Right lobe of liver (tissue), 6 donors: ENCODE measurements at regions not wholly inside any gene's neighbourhood (a gene's known extent, or its start where the extent isn't known, plus 50 kb on each side); places are given as distances from the start of the nearest gene placed in this dataset.
"Not testable (repeated sequence)": the region's sequence is repeated elsewhere in the genome, so short reads cannot be mapped to it uniquely, and the experiment has no call there.

ENCODE experiments used
- ATAC-seq, 4 donors: fragments of 200-7000 bp; cut with Tn5 transposase; one replicate each; pipeline ENCODE4 v1.9.1; 2020; ENCODE audit warnings: mild to moderate bottlenecking in 4 of 4, moderate library complexity in 4 of 4
- DNase-seq, 3 donors: peaks; one replicate each; pipeline ENCODE4 v3.0.0-alpha.2; 2020
- H3K27ac ChIP-seq, 3 donors: fragments of 200-600 bp; one replicate each; pipeline ENCODE4 v1.8.0; 2022
- H3K27me3 ChIP-seq, 2 donors: fragments of 200-600 bp; one replicate each; pipeline ENCODE4 v1.8.0; 2022
- H3K36me3 ChIP-seq, 4 donors: fragments of 200-600 bp; sonication (generic) in 1 of 4; one replicate each; pipeline versions ENCODE4 v1.5.1 to v1.8.0; 2017 to 2022; ENCODE audit warnings: control low read depth in 1 of 4
- H3K4me1 ChIP-seq, 4 donors: fragments of 200-600 bp; sonication (generic) in 1 of 4; one replicate each; pipeline versions ENCODE4 v1.5.1 to v1.8.0; 2017 to 2022; ENCODE audit warnings: control low read depth in 1 of 4
- H3K4me3 ChIP-seq, 3 donors: fragments of 200-600 bp; one replicate each; pipeline ENCODE4 v1.8.0; 2022
- H3K9me3 ChIP-seq, 4 donors: fragments of 200-600 bp; sonication (generic) in 1 of 4; one replicate each; pipeline versions ENCODE4 v1.5.1 to v1.8.0; 2017 to 2022; ENCODE audit warnings: control low read depth in 1 of 4
- CTCF ChIP-seq, 4 donors: fragments of 200-600 bp in 3 of 4; fragments of 450-650 bp in 1 of 4; IDR thresholded peaks; one replicate each; pipeline versions ENCODE4 v1.5.1 to v1.8.0; 2016 to 2022; ENCODE audit warnings: antibody characterized with exemption in 4 of 4, mild to moderate bottlenecking in 2 of 4
- POLR2A ChIP-seq: fragments of 450-650 bp; IDR thresholded peaks from one replicate; pipeline ENCODE4 v1.6.1; 2017; ENCODE audit warnings: antibody characterized with exemption, mild to moderate bottlenecking
- WGBS: methylation state at CpG from one replicate; pipeline ENCODE4 v1.1.6; 2018; ENCODE audit warnings: low coverage, low lambda C conversion rate; ENCODE audit not compliant: insufficient coverage; ENCODE audit errors: missing lambda C conversion rate; 5-methylcytosine and 5-hydroxymethylcytosine counted together
- intact Hi-C, 2 donors: fragments of 100-400 bp; cut with DNase I; formaldehyde crosslinking; loops; one replicate each; pipeline versions ENCODE4 v1.11.2 to v1.14.1; 2022
- donor health status: DM: no; HTN: yes; CAD: no.
- donor health status: DM: no; HTN: no; CAD: no.
- donor health status: DM: no; HTN: no; CAD: no.
- donor health status: DM: no; HTN: yes; CAD: no.
- donor health status: DM: no; HTN: yes; CAD: no.

DNA sequence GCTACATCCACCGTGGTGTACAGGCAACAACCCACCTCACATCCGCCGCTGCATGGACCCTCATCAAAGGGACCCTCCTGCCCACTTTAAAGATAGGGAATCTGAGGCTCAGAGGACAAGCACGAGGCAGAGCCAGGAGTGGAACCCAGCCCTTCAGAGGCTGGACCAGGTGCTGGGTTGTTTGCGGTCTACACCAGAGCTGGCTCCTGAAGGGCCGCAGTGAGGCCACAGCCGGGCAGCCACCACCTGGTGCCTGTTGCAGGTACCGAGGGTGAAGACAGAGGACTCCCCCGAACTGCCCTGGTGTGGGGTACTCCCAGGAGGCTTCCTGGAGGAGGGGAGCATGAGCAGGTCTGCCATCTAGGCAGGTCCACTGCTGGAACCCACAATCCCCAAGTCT is 78.8 kb downstream of the DHCR7 start:
- TF ChIP-seq CTCF (IDR thresholded peaks at IDR 0.05): no peak
- TF ChIP-seq POLR2A: no peak
- Histone ChIP-seq H3K36me3 (no peaks in the 10 kb centered on the region), H3K9me3 (no peaks in the 10 kb centered on the region), H3K27ac (no peak overlapping the region), H3K4me1 (peaks cover 0 to under 1% (median 0%) of the 10 kb centered on the region in 4 donors), H3K27me3 (no peaks in the 10 kb centered on the region), H3K4me3 (no peak overlapping the region)
- intact Hi-C loops: no loop called here
- no peak for ATAC-seq
- WGBS: 50% methylated on average over 1 of the region's 9 CpGs
- no peak for DNase-seq

GRCh38 chr11:71368966-71369365 is 79.2 kb downstream of the DHCR7 start:
- H3K9me3 ChIP-seq: no peaks in the 10 kb centered on the region
- no peaks in the 10 kb centered on the region for H3K27me3 ChIP-seq
- H3K4me1 ChIP-seq: peaks cover 0 to 5% (median 0%) of the 10 kb centered on the region in 4 donors
- DNase-seq (no peak), ATAC-seq (no peak)
- no CpG with 5 or more reads among the region's 15 CpGs for WGBS
- TF ChIP-seq POLR2A (no peak), CTCF (IDR thresholded peaks at IDR 0.05) (no peak)
- H3K36me3 ChIP-seq: no peaks in the 10 kb centered on the region
- no peak overlapping the region for H3K27ac ChIP-seq
- no peak overlapping the region for H3K4me3 ChIP-seq
- intact Hi-C loops: no loop called here

- Histone ChIP-seq H3K36me3 (no peaks in the 10 kb centered on the region), H3K27me3 (no peaks in the 10 kb centered on the region), H3K27ac (no peak overlapping the region), H3K4me3 (no peak overlapping the region), H3K4me1 (peaks cover 0 to 8% (median 0%) of the 10 kb centered on the region in 4 donors), H3K9me3 (no peaks in the 10 kb centered on the region)
- TF ChIP-seq POLR2A (no peak), CTCF (IDR thresholded peaks at IDR 0.05) (no peak)
- DNase-seq (no peak), ATAC-seq (no peak)
- intact Hi-C loops: no loop called here
- WGBS: no CpG with 5 or more reads among the region's 12 CpGs
Observed at GRCh38 chr11:71367756-71368155, 80.4 kb downstream of the DHCR7 start.

DNA sequence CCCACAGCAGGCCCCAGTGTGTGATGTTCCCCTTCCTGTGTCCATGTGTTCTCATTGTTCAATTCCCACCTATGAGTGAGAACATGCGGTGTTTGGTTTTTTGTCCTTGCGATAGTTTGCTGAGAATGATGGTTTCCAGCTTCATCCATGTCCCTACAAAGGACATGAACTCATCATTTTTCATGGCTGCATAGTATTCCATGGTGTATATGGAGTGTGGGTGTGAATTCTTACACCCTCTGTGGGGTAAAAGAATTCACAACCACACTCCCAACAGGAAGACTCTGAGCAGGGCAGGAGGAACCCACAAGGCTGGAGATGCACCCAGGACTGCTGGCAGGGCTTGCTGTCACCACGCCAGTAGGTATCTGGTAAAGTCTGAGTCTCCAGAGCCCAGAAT is 80.9 kb downstream of the DHCR7 start:
- no CpG with 5 or more reads among the region's 3 CpGs for WGBS
- intact Hi-C loops: not testable (repeated sequence)

DNA sequence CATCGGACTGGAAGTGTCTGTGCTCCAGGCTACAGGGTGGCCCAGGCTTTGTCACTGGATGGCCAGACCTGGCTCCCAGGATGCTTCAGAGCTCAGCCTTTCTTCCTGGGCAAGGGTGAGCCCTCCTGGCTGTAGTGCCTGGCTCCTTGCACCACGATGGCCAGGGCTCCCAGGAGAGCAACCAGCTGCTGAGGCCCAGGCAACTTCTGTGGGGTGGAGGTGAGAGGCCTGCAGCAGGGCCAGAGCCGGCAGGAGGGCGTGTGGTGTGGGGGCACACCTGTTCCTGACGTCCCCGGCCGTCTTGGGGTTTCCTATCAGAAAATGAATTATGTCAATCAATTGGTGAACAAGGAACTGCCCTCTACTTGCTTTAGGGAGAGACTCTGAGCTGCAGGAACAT is 82.1 kb downstream of the DHCR7 start:
- no peaks in the 10 kb centered on the region for H3K9me3 ChIP-seq
- intact Hi-C loops: no loop called here
- H3K4me3 ChIP-seq: no peak overlapping the region
- TF ChIP-seq POLR2A (no peak), CTCF (IDR thresholded peaks at IDR 0.05) (no peak)
- DNase-seq (no peak), ATAC-seq (no peak)
- H3K27me3 ChIP-seq: no peaks in the 10 kb centered on the region
- H3K27ac ChIP-seq: no peak overlapping the region
- H3K4me1 ChIP-seq: peaks cover 0 to 8% (median 0%) of the 10 kb centered on the region in 4 donors
- no peaks in the 10 kb centered on the region for H3K36me3 ChIP-seq
- 74% methylated on average over 5 of the region's 7 CpGs for WGBS

More for the DNA sequence above, 80.9 kb downstream of the DHCR7 start:
- not testable (repeated sequence) for H3K36me3 ChIP-seq, ATAC-seq, H3K4me3 ChIP-seq, H3K27ac ChIP-seq, H3K9me3 ChIP-seq, DNase-seq, H3K4me1 ChIP-seq, H3K27me3 ChIP-seq
